Tibial nerve (tissue), 4 donors: ENCODE measurements at regions not wholly inside any gene's neighbourhood (a gene's known extent, or its start where the extent isn't known, plus 50 kb on each side); places are given as distances from the start of the nearest gene placed in this dataset.

ENCODE experiments used
- DNase-seq, 2 donors: peaks; one replicate each; pipeline ENCODE4 v3.0.0-alpha.2; 2019; ENCODE audit warnings: low spot score in 2 of 2
- H3K27ac ChIP-seq, 4 donors: fragments of 200-600 bp; sonication (generic) in 3 of 4; one replicate each; pipeline ENCODE4 v1.5.1; 2017 to 2019; ENCODE audit warnings: mild to moderate bottlenecking in 1 of 4
- H3K27me3 ChIP-seq, 2 donors: fragments of 200-600 bp; sonication (generic) in 1 of 2; one replicate each; pipeline versions ENCODE4 v1.5.1 to v1.6.0; 2017 to 2019
- H3K36me3 ChIP-seq, 3 donors: fragments of 200-600 bp; sonication (generic); one replicate each; pipeline ENCODE4 v1.5.1; 2018 to 2019
- H3K4me1 ChIP-seq, 4 donors: fragments of 200-600 bp; sonication (generic) in 3 of 4; one replicate each; pipeline ENCODE4 v1.5.1; 2017 to 2019
- H3K4me3 ChIP-seq, 4 donors: fragments of 200-600 bp; sonication (generic) in 3 of 4; one replicate each; pipeline ENCODE4 v1.5.1; 2017 to 2019; ENCODE audit warnings: mild to moderate bottlenecking in 1 of 4, moderate library complexity in 1 of 4
- H3K9me3 ChIP-seq, 4 donors: fragments of 200-600 bp; sonication (generic) in 3 of 4; one replicate each; pipeline ENCODE4 v1.5.1; 2017 to 2019
- EP300 ChIP-seq, 2 donors: sonication (generic); formaldehyde crosslinking; IDR thresholded peaks; one replicate each; pipeline ENCODE4 v1.6.1; 2017; ENCODE audit warnings: antibody characterized with exemption in 2 of 2, mild to moderate bottlenecking in 1 of 2
- POLR2A ChIP-seq, 2 donors: fragments of 450-650 bp; IDR thresholded peaks; one replicate each; pipeline ENCODE4 v1.6.1; 2017; ENCODE audit warnings: antibody characterized with exemption in 2 of 2, mild to moderate bottlenecking in 2 of 2, moderate library complexity in 2 of 2
- WGBS, 2 donors: methylation state at CpG; one replicate each; pipeline ENCODE4 v1.1.5; 2018; 5-methylcytosine and 5-hydroxymethylcytosine counted together
- TF ChIP-seq, protein P1 (sequence below), 5 experiments: fragments of 200-600 bp in 3 of 5; fragments of 450-650 bp in 2 of 5; sonication (generic) in 3 of 5; IDR thresholded peaks; one replicate each; pipeline ENCODE4 v1.5.1; 2016 to 2019; ENCODE audit warnings: antibody characterized with exemption in 5 of 5, mild to moderate bottlenecking in 3 of 5, moderate library complexity in 2 of 5

DNA sequence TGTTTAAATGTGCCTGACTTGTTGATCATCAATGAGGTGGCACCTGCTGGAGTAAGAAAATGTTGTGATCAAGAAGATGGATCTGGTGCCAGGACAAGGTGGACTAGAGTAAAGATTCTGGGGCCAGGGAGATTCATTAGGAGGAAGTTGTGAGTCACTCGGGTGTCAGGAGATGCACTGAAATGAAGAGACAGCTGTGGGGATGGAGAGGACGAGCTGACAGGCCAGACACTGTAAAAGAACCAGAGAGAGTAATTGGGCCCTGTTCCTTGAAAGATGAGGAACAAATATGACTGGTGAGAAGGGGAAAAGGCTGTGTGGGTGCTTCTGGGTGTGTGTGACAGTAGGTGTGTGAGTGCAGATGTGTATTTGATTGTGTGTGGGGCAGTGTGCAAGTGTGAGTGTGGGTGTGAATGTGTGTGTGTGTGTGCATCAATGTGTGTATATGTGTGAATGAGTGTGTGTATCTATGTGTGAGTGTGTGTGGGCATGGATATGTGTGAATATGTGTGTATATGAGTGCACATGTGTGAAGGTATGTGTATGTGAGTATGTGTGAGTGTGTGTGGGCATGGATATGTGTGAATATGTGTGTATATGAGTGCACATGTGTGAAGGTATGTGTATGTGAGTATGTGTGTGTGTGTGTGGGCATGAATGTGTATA is 260.5 kb downstream of the RFC3 start:
- no peak for DNase-seq

DNA sequence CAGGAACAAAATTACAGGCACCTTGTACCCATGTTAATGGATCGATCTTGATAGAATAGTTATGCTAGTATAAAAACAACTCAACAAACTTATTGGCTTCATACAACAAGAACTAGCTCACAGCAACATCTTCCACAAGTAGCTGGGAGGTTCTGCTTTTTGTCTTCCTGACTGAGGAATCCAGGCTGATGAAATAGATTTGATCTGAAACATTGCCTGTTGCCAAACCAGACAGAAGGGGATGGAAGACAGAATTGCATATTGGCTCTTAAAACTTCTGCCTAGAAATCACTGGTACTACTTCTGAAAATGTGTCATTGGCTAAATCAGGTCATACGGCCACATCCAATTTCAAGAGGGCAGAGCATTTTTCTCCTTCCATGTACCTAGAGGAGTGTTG is 267.3 kb downstream of the RFC3 start:
- H3K4me1 ChIP-seq, result no peaks in the 10 kb centered on the region
- peaks cover 0 to 5% (median 0%) of the 10 kb centered on the region in 4 donors for H3K9me3 ChIP-seq
- no peak for DNase-seq
- no peaks in the 10 kb centered on the region for H3K36me3 ChIP-seq
- no peaks in the 10 kb centered on the region for H3K27me3 ChIP-seq
- H3K27ac ChIP-seq, result no peak overlapping the region
- TF ChIP-seq, protein P1, sequence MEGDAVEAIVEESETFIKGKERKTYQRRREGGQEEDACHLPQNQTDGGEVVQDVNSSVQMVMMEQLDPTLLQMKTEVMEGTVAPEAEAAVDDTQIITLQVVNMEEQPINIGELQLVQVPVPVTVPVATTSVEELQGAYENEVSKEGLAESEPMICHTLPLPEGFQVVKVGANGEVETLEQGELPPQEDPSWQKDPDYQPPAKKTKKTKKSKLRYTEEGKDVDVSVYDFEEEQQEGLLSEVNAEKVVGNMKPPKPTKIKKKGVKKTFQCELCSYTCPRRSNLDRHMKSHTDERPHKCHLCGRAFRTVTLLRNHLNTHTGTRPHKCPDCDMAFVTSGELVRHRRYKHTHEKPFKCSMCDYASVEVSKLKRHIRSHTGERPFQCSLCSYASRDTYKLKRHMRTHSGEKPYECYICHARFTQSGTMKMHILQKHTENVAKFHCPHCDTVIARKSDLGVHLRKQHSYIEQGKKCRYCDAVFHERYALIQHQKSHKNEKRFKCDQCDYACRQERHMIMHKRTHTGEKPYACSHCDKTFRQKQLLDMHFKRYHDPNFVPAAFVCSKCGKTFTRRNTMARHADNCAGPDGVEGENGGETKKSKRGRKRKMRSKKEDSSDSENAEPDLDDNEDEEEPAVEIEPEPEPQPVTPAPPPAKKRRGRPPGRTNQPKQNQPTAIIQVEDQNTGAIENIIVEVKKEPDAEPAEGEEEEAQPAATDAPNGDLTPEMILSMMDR (IDR thresholded peaks at IDR 0.05), result no peak
- TF ChIP-seq EP300 (IDR thresholded peaks at IDR 0.05) (no peak), POLR2A (IDR thresholded peaks at IDR 0.05) (no peak)
- WGBS, 2 donors, result 95 to 98% methylated on average over 2 of the region's 2 CpGs
- H3K4me3 ChIP-seq, result no peak overlapping the region

More for the DNA sequence above, 260.5 kb downstream of the RFC3 start:
- Histone ChIP-seq H3K9me3 (peaks cover 0 to 8% (median 1%) of the 10 kb centered on the region in 4 donors), H3K27ac (no peak overlapping the region), H3K36me3 (no peaks in the 10 kb centered on the region), H3K27me3 (no peaks in the 10 kb centered on the region), H3K4me3 (no peak overlapping the region), H3K4me1 (peaks cover 0 to 10% (median 0%) of the 10 kb centered on the region in 4 donors)
- 78 to 79% methylated on average over 2 of the region's 2 CpGs for WGBS, 2 donors
- TF ChIP-seq, protein P1 (IDR thresholded peaks at IDR 0.05), result no peak
- TF ChIP-seq POLR2A (IDR thresholded peaks at IDR 0.05) (no peak), EP300 (IDR thresholded peaks at IDR 0.05) (no peak)

DNA sequence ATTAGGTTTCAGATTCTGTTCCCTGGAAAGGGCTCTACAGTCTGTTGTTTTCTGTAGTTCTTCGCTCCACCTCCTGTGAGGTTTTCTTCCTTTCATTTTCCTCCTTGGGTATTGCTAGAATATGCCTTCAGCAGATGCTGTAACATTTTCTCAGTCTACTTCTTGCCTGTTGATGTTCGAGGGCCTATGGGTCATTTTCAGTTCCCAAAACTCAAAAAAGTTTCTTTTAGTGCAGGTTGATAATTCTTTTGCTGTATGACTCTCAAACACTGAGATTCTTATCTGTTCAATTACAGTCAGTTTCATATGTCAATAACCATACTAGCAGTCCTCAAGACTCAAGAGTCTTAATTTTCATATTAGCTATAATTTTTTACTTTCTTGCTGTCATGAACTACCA is 268.3 kb downstream of the RFC3 start:
- Histone ChIP-seq H3K27ac (no peak overlapping the region), H3K27me3 (no peaks in the 10 kb centered on the region), H3K4me1 (no peaks in the 10 kb centered on the region), H3K4me3 (no peak overlapping the region), H3K9me3 (peaks cover 0 to 5% (median 0%) of the 10 kb centered on the region in 4 donors), H3K36me3 (no peaks in the 10 kb centered on the region)
- DNase-seq, result no peak
- no peak for TF ChIP-seq EP300 (IDR thresholded peaks at IDR 0.05)
- TF ChIP-seq, protein P1 (IDR thresholded peaks at IDR 0.05), result no peak
- 89 to 94% methylated on average over 2 of the region's 2 CpGs for WGBS, 2 donors

DNA sequence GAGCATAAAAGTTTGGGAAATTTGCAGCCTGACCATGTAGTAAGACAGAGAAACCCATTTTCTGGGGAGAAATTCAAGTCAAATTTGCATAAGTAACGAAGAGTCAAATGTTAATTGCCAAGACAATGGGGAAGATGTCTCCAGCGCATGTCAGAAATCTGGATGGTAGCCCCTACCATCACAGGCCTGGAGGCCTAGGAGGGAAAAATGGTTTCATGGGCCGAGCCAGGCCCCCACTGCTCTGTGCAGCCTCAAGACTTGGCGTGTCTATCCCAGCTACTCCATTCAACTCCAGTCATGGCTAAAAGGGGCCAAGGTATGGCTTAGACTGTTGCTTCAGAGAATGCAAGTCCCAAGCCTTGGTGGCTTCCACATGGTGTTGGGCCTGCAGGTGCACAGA is 269.8 kb downstream of the RFC3 start:
- Histone ChIP-seq H3K9me3 (peaks cover 0 to 5% (median 0%) of the 10 kb centered on the region in 4 donors), H3K4me1 (no peaks in the 10 kb centered on the region), H3K27me3 (no peaks in the 10 kb centered on the region), H3K36me3 (no peaks in the 10 kb centered on the region), H3K4me3 (no peak overlapping the region), H3K27ac (no peak overlapping the region)
- DNase-seq, result no peak
- 95 to 98% methylated on average over 4 of the region's 4 CpGs for WGBS, 2 donors
- TF ChIP-seq, protein P1 (IDR thresholded peaks at IDR 0.05), result no peak
- TF ChIP-seq POLR2A (IDR thresholded peaks at IDR 0.05) (no peak), EP300 (IDR thresholded peaks at IDR 0.05) (no peak)

DNA sequence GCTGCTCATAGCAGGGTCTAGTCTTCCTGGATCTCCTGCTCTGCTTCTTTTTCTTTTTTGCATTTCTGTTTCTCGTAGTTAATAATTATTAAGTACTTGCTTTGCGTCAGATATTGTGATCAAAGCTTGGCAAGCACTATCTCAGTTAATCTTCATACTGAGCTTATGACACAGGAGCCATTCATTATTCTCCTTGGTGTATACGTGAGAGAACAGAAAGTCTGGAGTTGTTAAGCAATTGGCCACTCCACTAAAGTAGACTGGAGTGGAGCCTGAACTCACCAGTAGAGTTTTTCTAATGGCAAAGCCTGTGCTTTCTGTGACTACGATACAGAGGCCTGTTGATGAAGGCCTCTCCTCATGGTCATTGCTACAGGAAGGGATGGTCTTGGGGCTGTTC is 285.9 kb downstream of the RFC3 start:
- WGBS, 2 donors, result 86 to 95% methylated on average over 4 of the region's 4 CpGs

More for the DNA sequence above, 285.9 kb downstream of the RFC3 start:
- no peaks in the 10 kb centered on the region for H3K27me3 ChIP-seq
- TF ChIP-seq EP300 (IDR thresholded peaks at IDR 0.05) (no peak), POLR2A (IDR thresholded peaks at IDR 0.05) (no peak)
- TF ChIP-seq, protein P1 (IDR thresholded peaks at IDR 0.05), result no peak
- DNase-seq, result no peak
- H3K36me3 ChIP-seq, result no peaks in the 10 kb centered on the region
- no peak overlapping the region for H3K4me3 ChIP-seq
- H3K9me3 ChIP-seq, result no peaks in the 10 kb centered on the region
- H3K4me1 ChIP-seq, result no peaks in the 10 kb centered on the region
- H3K27ac ChIP-seq, result no peak overlapping the region
